Lower leg skin (tissue), 4 donors: ENCODE measurements at regions not wholly inside any gene's neighbourhood (a gene's known extent, or its start where the extent isn't known, plus 50 kb on each side); places are given as distances from the start of the nearest gene placed in this dataset.

ENCODE experiments used
- DNase-seq, 2 donors: peaks; one replicate each; pipeline ENCODE4 v3.0.0-alpha.2; 2019; ENCODE audit warnings: low spot score in 2 of 2
- H3K4me3 ChIP-seq: fragments of 200-600 bp; sonication (generic); 2 replicates; pipeline ENCODE4 v1.5.1; 2017; ENCODE audit warnings: mild to moderate bottlenecking, low read depth; ENCODE audit not compliant: poor library complexity, severe bottlenecking
- POLR2A ChIP-seq, 2 donors: fragments of 450-650 bp; IDR thresholded peaks; one replicate each; pipeline ENCODE4 v1.6.1; 2016 to 2017; ENCODE audit warnings: antibody characterized with exemption in 2 of 2, mild to moderate bottlenecking in 1 of 2, moderate library complexity in 1 of 2
- WGBS, 2 donors: methylation state at CpG; one replicate each; pipeline ENCODE4 v1.1.5; 2018; 5-methylcytosine and 5-hydroxymethylcytosine counted together
- intact Hi-C: fragments of 100-400 bp; cut with DNase I; formaldehyde crosslinking; loops from one replicate; pipeline ENCODE4 v1.15.0; 2023; ENCODE audit warnings: low total_unique reads
- TF ChIP-seq, protein P1 (sequence below), 3 donors: fragments of 450-650 bp; IDR thresholded peaks; one replicate each; pipeline ENCODE4 v1.5.1; 2016; ENCODE audit warnings: antibody characterized with exemption in 3 of 3, mild to moderate bottlenecking in 3 of 3, moderate library complexity in 2 of 3

DNA sequence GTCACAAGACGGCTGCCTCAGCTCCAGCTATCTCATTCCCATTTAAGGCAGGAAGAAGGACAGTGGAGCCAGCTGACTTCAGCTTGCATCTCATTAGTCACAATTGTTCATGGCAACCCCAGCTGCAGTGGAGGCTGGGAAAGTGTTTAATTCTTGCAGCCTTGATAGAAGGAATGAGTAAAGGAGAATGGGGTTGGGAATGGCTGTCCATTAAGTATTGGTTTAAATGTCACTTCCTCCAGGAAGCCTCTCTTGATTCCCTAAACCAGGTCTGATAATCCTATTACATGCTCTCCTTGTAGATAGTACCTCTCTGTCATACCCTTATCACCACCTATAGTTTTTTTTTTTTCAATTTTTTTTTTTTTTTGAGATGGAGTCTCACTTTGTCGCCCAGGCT is 166.4 kb downstream of the TFAP2C start:
- no peak overlapping the region for H3K4me3 ChIP-seq
- intact Hi-C loops: no loop called here
- DNase-seq: no peak
- TF ChIP-seq, protein P1, sequence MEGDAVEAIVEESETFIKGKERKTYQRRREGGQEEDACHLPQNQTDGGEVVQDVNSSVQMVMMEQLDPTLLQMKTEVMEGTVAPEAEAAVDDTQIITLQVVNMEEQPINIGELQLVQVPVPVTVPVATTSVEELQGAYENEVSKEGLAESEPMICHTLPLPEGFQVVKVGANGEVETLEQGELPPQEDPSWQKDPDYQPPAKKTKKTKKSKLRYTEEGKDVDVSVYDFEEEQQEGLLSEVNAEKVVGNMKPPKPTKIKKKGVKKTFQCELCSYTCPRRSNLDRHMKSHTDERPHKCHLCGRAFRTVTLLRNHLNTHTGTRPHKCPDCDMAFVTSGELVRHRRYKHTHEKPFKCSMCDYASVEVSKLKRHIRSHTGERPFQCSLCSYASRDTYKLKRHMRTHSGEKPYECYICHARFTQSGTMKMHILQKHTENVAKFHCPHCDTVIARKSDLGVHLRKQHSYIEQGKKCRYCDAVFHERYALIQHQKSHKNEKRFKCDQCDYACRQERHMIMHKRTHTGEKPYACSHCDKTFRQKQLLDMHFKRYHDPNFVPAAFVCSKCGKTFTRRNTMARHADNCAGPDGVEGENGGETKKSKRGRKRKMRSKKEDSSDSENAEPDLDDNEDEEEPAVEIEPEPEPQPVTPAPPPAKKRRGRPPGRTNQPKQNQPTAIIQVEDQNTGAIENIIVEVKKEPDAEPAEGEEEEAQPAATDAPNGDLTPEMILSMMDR (IDR thresholded peaks at IDR 0.05): no peak
- WGBS, 2 donors: 87 to 90% methylated on average over 2 of the region's 2 CpGs

DNA sequence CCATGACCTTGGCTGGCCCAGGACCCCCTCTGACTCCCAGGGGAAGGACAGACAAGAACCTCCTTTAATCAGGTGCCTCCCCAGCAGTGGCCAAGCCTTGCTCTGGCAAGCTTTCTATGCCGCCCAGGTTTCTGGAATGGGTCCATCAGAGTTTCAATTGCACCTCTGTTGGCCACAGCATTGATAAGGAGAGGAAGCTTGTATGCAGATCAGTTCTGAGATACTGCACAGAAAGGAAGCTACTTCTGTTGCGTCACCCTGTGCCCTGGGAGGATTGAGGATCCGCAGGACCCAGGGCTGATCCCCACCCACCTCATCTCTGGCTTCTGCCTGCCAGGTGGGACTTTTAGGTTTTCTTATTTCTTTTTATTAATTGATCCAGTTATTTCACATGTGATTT is 167.2 kb downstream of the TFAP2C start:
- no peak for DNase-seq
- no peak for TF ChIP-seq POLR2A (IDR thresholded peaks at IDR 0.05)
- TF ChIP-seq, protein P1 (IDR thresholded peaks at IDR 0.05): no peak
- 48 to 56% methylated on average over 3 of the region's 3 CpGs for WGBS, 2 donors
- intact Hi-C loops: no loop called here
- no peak overlapping the region for H3K4me3 ChIP-seq

DNA sequence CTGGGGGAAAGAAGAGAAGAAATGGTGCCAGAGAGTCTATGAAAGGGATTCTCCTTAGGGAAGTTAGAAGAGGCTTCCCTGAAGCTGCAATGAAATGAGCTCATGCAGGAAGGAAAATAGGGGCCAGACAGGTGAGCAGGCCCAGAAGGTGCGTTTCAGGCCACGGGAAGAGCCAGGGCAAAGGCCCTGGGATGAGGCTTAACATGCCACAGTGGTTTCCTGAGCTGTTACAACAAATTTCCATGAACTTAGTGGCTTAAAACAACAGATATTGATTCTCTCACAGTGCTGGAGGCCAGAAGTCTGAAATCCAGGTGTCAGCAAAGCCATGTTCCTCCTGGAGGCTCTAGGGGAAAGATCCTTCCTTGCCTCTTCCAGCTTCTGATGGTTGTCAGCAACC is 167.9 kb downstream of the TFAP2C start:
- 62 to 71% methylated on average over 2 of the region's 2 CpGs for WGBS, 2 donors
- no peak overlapping the region for H3K4me3 ChIP-seq
- DNase-seq: no peak
- intact Hi-C loops: no loop called here
- TF ChIP-seq, protein P1 (IDR thresholded peaks at IDR 0.05): no peak
- no peak for TF ChIP-seq POLR2A (IDR thresholded peaks at IDR 0.05)

DNA sequence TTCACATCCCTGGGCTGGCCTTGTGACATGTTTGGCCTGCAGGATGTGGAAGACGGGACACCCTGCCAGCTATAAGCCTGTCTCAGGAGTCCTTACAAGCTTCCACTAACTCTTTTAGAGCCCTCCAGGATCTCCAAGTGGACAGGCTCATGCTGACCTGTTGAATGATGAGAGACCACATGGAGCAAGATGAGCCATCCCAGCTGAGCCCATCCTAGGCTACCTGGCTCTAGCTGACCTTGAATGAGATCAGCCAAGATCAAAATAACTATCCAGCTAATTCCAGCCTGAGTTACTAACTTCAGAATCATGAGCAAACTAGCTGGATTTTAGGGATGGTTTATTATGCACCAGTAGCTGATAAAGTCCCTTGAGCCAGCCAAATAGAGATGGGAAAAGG is 169.5 kb downstream of the TFAP2C start:
- TF ChIP-seq, protein P1 (IDR thresholded peaks at IDR 0.05): no peak
- TF ChIP-seq POLR2A (IDR thresholded peaks at IDR 0.05): no peak
- no peak for DNase-seq
- no peak overlapping the region for H3K4me3 ChIP-seq
- intact Hi-C loops: no loop called here
- 69 to 92% methylated on average over 1 of the region's 1 CpG for WGBS, 2 donors

DNA sequence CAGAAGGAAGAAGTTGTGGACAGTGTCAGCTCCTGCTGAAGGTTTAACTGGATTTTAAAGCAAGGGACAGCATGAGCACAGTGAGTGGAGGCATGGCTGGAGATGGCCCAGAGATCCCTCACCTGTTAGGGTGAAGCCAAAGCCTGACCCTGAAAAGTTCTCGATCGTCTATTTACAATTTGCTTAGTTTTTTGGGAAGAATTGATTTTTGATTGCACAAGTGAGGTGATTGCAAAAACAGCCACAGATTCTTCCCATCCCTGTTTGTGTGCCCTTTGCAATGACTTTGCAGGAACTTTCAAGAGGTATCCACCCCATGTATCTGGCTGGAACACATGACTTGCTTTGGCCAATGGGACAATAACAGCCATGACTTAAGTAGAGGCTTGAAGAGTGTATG is 170.1 kb downstream of the TFAP2C start:
- H3K4me3 ChIP-seq: no peak overlapping the region
- no peak for TF ChIP-seq POLR2A (IDR thresholded peaks at IDR 0.05)
- TF ChIP-seq, protein P1 (IDR thresholded peaks at IDR 0.05): no peak
- WGBS, 2 donors: 88 to 93% methylated on average over 2 of the region's 2 CpGs
- no peak for DNase-seq
- intact Hi-C loops: no loop called here

DNA sequence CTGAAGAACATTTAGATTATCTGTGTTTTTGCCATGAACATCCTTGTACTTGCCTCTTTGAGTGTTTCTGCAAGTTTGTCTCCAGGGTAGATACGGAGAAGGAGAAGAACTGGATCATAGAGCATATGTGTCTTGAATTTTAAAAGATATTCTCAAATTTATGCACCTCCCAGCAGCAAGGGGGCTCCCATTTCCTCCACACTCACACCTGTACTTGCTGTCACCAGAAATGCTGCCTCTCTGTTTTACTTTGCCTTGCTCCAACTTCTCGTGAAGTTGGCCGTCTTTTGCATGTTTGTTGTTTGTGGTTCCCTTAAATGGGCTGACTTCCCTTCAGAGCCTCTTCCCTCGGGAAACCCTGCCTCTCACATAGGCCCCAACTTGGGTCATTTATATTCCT is 171.0 kb downstream of the TFAP2C start:
- TF ChIP-seq, protein P1 (IDR thresholded peaks at IDR 0.05): no peak
- no peak for TF ChIP-seq POLR2A (IDR thresholded peaks at IDR 0.05)
- intact Hi-C loops: no loop called here
- no peak for DNase-seq
- H3K4me3 ChIP-seq: no peak overlapping the region
- WGBS, 2 donors: 64 to 73% methylated on average over 4 of the region's 4 CpGs
